ENCODE measurements at regions not wholly inside any gene's neighbourhood (a gene's known extent, or its start where the extent isn't known, plus 50 kb on each side); places are given as distances from the start of the nearest gene placed in this dataset.

DNA sequence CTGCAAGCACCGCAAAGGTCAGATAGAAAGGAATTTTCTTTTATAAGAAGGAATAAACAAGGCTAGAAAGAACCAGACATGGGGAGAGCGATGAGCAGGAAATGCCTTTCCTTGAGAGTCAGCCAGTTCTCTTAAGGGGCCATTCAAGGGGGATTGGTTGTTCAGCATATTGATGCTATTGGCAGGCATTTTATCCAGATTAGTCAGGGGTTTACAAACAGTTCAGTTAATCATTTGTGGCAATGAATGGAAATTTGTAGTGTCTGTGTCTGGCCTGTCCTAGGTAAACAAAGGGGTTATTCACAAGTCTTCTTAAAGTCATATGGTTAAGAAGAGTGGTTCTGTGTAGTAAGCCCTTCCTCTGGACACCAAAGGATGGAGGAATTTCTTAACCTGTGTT lies 184.7 kb upstream of the FRMPD4 start:
- DNase-seq, result no peak

DNA sequence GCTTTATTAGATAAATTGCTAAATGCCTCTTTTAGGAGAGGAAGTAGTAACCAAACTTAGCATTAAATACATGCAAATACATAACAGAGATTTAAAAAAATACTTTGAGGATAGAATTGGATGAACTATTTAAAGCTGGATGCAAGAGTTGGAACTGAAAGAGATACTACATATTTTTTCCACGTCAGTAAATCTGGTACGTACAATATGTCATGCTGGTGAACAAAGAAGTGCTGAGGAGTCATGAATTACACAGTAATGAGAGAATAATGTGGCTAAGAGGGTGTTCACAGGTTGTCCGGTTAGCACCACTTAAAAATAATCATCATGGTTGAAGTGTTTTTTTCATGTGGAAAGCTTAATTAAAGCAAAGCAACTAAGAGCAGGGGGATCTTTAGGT lies 184.1 kb upstream of the FRMPD4 start:
- no peak for DNase-seq

DNA sequence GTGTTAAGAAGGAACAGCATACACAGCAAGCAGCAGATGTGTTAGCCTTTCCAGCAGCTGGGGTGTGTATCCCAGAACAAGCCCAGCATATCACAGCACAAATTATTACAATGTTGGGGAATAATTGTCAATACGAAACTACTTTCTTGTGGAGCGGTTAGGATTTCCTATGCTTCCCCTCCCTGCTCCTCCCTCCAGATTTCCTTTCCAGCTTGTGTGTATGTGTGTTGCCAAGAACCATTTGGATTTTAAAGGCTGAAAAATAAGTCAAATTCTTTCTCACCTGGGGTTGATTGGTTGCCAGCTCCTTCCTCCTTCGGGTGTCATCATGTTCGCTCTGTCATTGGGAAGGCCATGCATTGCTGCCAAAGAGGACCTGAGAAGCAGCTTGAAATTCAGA lies 178.2 kb upstream of the FRMPD4 start:
- DNase-seq, result no peak

DNA sequence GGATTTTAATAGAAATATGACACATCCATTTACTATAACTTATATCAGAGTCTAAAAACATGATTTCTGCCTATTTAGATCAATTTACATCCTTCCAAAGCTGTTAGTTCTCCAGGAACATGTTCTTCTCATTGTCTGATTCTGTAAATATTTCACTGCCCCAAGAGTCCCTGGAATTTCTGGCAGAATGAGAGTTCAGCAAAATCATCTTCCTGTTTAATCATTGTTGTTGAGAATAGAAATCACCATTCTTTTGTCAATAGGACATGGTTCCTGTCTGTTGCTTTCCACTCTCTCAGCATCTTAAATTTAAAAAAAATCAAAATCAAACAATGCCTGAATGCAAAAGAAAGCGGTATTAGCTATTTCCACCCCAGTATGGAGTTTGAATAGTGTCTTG lies 172.8 kb upstream of the FRMPD4 start:
- DNase-seq, result no peak

DNA sequence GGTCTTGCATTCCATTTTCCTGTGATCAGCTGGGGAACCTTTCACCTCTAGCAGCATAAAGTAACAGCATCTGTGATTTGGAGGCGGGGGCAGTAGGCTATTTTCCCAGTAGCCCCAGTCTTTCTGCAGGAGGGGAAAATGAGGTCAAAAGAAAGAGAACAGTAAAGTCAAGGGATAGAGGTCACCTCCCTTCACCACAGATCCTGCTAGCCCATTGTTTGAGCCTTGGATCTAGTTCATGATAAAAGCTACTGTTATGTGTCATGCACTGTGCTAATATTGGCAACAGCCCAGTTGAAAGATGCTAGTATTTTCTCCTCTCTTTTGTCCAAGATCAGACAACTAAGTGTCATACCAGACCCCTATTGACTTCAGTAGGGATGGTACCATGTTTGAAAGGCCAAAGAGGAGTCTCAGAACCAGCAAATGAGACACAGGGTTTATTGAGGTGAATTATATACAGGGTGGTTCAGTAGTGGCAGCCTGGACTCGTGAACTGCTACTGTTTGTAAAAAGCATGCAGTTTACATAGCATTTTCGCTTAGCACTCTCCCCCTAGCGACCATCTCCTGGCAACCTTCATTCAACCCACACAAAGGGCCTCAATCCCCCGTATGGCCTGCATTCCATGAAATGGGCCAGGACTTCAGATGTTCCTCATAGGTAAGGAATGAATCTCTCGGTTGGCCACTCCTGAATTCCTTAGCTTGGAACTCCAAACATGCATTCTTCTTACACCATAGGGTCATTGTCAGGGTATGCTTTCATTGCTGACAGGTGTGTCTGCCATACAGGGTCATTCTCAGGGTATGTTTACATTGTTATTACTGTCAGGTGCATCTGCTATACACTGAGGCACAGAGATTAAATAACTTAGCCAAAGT lies 170.0 kb upstream of the FRMPD4 start:
- DNase-seq, result no peak

DNA sequence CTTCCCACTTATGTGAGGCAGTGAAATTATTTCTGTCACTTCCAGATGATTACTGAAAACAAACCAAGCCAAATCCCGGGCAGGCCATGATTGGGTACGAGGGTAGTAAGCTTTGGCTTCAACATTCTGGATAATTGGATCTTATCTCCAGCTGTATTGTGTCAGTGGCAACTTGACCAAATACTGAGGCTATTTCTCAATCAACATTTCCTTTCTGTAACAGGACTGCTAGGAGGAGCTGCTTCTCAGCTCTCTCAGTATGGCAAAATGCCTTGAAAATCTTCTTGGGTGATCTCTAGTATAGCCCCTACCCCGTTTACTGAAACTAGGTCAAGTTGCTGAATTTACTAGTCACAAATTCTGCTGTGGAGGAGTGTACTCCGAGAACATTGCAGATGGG lies 169.3 kb upstream of the FRMPD4 start:
- no peak for DNase-seq

DNA sequence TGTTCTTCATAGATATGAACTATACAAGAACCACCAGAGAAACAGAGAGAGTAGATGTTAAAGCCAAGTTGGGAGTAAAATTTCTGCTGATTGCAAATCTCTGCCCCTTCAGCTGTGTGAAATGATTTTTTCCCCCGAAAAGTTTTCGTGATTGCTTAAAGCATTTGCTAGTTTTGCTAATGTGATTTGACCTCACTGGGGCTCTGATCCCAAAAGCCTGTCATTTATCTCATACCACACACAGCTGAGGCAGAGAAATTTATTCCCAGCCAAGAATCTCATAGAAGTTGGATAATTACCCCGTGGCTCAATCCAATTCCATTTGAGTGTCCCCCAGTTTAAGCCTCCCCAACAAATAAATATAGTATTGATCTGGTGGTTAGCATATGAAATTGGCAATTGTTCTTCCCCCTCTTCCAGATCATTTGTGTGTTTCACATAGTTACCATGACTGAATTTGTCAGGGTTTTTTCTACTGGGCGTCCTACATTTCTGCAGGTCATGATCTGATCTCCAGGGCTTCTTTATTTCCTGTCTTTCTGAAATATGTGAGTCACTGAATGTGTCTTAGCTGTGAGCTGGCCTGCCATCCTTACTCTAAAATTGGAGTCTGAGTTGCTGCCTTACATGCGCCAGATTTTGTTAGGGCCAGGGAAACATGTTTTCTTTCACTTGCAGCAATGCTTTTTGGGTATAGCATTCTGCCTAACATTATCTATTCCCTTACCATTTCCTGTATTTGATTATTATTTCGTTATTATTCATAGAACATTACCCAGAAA lies 167.5 kb upstream of the FRMPD4 start:
- no peak for DNase-seq

DNA sequence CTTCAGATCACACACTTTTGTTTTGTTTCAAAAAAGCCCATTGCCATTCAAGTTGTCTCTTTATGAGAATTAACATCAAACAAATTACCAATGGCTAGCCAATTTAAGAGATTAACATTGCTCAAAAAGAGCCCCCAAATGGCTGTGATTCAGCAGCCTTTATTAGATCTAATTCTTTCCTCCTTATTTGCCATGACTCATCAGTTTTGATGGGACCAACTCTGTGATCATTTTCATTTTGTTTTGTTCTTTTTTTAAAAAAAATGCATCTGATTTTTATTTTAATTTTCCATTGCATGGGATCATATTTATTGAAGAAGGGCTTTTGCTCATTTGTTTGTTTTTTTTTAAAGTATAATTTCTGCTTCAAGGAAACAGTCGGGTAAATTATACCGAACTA lies 161.6 kb upstream of the FRMPD4 start:
- no peak for DNase-seq

DNA sequence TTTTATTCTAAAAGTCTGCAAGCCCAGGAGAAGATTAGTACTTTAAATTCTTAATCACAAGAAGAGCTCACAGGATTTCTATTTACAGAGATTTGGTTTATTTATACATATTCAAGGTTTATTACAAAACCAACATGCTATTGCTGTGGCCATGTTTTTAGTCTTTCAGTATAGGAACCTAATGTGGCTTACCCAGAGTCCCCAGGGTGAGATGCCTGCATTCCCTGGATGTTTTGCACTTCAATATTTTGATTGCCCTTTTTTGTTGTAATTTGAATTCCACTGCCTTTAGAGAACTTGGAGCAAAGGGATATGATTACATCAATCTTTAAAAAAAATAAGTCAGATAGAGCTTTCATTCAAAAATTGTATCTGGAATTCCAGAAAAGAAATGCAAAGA lies 146.0 kb upstream of the FRMPD4 start:
- no peak for DNase-seq

DNA sequence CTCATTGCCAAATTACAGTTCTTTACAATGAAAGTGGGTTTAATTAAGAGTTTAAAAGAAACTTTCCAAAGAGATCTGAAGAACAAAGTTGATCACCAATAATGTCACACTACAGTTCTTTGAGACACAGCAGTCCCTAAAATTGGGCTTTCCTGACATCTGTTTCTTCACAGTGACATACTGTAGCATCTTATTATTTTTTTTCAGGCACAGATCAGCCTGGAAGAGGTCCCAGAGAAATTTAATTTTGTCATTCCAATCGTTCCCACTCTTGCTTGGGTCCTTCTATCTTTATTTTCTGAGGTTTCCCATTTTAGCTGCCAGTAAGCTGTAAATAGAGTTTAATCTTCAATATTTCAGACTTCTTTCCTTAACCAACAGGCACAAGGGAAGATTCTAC lies 143.1 kb upstream of the FRMPD4 start:
- no peak for DNase-seq

DNA sequence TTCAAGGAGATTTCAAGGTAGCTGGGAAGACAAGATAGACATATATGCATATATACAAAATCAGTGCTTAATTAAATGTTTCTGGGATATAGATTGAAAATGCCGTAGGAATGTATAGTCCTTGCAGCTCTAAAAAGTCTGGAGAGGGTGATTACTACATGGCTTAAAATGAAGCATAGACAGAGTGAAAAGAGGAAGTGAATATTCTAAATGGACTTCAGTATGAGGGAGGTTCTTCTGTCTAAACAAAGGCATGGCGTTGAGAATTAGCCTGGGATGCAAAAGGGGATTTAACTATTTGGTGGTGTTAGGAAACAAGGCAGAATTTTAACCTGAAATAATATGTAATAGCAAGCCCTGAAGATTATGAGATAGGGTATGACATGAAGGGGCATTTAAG lies 141.5 kb upstream of the FRMPD4 start:
- no peak for DNase-seq

DNA sequence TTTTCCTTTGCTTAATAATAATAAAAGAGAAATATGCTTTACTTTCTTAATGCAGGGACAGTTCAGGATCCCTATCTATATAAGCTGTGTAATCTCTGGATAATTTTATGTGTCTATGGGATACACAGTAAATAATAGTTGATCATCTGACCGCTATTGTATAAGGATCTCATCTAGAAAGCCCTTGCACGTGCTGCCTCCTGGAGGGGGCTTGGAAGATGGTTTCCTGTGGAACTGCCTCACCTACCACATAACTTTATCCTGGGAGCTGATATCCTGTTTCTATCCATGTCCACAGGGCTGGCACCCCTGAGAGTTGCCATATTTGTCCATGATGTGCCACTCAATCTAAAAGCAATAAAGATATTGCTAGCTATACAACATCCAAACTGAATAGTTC lies 139.3 kb upstream of the FRMPD4 start:
- DNase-seq, result no peak

DNA sequence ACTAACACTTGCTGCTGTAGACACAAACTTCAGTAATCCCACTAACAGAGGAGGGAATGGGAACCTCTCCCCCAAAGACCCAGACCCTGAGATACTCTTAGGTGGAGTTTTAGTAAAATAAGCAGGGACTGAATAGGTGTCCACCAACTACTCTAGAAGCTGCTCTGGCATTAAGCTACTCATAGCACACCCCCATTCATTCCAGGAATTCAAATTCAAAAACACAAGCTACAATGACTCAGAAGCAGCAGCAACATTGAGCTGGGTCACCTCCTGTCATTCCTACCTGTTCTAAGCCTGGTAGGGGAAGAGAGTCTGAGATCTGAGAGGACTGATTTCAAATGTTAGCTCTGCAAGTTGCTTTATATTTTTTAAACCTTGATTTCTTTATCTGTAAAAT lies 135.4 kb upstream of the FRMPD4 start:
- no peak for DNase-seq

DNA sequence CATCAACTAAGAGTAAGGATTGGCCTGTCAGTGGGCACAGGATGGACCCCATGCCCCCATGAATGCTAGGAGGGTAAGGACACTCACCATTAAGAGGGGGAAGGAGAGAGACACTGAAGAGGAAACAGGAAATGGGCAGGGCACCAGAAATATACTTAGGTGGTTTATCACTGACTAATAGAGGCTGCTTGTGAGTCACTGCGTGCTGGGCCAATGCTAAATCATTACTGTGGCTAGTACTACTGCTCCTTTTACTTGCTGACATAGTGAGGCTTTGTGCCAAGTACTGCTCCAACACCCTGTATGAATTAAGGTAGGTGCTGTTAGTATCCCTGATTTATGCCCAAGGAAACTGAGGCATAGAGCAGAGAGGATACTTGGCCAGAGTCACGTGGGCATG lies 130.4 kb upstream of the FRMPD4 start:
- no peak for DNase-seq

DNA sequence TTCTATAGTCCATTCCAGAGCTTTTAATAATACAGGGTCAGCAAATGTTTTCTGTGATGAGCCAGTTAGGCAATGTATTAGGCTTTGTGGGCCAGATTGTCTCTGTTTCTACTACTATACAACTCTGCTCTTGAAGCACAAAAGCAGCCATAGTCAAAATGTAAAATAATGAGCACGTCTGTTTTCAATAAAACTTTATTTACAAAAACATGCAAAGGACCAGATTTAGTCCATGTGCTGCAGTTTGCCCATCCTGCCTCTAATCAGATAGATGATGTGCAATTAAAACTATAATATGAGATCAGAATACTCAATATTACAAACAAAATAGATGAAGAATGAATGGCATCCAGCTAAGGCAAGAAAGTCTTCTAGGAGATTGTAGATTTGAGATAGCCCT lies 127.8 kb upstream of the FRMPD4 start:
- DNase-seq, result no peak

DNA sequence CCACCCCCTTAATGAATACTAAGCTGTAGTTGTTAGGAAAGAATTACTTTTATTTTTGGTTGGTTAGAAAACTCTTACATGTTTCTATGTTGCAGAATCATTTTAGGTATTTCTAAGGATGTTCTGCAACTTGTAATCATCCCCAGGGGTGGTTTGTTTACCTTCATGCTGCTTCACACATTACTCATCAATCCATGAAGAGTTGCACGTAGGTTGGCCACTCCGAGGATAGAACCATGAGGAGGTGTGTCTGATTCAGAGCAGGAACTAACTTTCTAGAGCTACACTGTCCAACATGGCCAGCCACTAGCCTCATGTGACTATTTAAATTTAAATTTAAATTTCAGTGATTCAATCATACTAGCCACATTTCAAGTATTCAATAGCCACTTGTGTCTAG lies 127.2 kb upstream of the FRMPD4 start:
- DNase-seq, result no peak

DNA sequence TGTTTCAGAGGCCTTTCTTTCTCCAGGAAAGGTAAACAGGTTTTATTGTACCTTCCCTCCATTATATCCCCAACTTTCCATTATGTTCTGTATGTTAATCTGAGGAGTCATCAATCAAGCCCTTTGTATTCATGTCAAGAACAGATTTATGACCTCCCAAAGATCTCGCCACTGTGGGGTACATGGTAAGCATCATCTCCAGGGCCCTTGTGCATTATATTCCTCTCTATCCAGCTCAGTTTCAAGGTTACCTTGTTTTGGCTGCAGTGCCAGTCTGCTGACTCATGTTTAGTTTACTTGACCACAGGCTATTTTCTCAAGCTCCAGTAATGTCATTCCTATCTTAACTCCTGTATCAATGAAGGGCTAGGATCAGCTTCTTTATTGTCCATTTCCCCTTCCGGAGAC lies 125.1 kb upstream of the FRMPD4 start:
- DNase-seq, result no peak

DNA sequence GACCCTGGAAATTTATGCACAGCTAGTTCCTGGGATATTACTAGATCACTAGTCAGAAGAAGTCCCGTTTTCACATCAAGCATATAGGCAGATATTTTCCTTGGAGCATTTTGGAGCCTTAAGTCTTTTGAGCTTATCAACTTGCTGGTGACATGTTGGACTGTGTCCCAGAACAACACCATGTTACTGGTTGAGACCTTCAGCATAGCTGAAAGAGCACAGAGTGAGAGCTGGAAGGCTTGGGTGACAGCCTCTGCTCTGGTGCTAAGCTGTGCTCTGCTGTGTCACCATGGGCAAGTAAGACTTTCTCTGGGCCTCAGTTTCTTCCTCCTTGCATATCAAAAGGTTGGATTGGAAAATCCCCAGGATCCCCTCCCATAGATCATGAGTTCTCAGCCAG lies 116.6 kb upstream of the FRMPD4 start:
- DNase-seq, result no peak

DNA sequence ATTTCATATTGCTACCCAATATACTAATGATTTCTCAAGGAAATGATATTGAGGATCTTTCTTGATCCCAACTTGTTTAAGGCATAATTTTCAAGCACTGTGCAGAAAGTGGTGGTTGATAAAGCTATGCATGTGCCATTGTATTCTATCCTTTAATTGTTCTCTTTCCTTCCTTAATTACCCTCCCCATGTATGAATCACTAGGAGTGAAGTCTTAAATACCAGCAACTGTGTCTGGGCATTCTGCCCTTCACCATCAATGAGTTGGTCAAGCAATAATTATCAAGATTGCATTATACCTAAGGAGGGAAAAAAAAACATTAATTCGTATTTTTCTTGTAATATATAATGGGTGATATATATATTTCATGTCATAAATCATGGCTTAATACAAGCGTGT lies 111.8 kb upstream of the FRMPD4 start:
- DNase-seq, result no peak

DNA sequence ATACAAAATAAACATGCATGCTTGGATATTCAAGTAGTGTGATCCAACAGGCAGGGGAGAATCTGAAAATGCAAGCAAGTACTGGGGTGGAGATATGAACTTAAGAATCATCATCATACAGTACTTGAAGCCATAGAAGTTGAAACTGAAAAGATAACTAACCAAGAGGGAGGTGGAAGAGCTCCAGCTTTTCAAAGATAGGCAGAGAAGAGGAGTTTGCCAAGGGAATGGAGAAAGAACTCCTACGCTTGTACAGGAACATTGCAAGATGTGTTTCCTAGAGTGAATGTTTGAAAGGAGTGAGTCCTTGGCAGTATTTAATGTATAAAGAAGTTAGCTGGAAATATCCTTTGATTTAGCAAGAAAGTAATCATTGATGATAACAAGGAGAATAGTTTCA lies 106.2 kb upstream of the FRMPD4 start:
- DNase-seq, result no peak

DNA sequence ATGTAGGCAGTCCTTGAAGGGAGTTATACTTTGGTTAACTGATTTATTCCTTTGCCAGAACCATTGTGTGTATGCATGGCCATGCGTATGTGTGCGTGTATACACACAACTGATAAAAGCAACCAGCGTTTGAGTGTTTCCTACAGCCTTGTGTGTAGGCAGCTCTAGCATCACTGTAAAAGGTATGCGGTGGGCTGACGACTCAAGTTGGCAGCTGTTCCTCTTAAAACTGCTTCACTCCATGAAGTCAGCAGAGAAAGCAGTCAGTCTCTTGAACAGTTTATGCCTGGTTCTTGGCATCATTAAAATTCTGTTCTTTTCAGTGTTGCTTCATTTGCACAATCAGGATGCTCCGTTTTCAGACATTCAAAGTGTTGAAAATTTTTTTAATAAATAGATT lies 103.5 kb upstream of the FRMPD4 start:
- no peak for DNase-seq

DNA sequence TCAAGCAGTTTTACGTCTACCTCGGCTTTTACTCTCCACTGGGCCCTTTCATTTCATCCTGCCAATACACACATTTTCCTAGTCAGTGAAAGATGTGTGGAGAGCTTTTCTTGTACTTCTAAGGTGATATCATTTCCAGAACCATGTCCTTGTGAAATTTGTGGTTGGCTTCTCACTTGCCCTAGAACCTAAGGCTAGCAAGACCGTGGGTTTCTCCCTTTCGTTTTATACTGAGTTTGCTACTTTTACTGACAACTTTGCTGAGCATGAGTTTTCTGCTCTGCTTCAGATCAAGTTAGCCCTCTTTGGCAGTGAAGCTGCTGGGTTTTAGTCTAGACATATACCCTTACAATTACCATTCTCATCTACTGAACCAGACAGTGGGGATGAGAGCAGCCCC lies 95.7 kb upstream of the FRMPD4 start:
- no peak for DNase-seq

DNA sequence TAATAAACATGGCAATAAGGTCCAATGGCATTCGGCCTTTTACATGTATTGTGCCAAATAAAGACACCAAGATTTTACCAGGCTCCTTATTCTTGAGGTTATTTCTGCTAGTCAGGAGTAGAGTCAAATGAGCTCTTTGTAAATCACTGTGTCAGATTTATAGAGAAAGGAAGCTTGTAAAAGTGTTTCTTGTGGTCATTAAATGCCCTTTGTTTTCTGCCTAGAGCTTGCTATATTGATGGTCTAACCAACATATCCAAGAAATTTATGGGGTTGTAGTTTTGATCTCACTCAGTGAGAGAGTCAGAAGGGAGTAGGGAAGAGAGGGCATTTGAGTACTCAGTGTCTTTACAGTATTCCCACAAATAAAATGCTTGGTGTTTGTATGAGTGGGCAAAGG lies 86.2 kb upstream of the FRMPD4 start:
- no peak for DNase-seq

DNA sequence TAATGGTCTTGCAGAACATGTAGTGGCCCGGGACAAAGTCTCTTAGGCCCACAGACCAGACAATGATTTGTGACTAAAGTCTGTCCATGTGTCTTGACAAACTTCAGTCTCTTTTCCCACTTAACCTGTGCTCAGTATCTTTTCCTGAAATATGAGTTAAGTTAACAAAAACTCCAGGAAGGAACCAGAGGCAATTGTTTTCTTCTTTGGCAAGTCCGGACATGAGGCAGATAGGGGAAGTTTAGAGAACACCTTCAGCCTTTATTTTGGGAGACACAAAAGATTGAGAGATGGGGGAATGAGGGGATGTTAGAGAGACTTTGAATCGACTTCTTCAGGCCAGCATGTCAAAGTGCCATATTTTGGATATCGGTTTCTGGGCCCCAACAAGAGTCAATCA lies 80.2 kb upstream of the FRMPD4 start:
- DNase-seq, result no peak
